ENCODE measurements at regions not wholly inside any gene's neighbourhood (a gene's known extent, or its start where the extent isn't known, plus 50 kb on each side); places are given as distances from the start of the nearest gene placed in this dataset.

- no peaks in the 10 kb centered on the region for H3K79me2 ChIP-seq (replicated peaks; ENCODE audit: insufficient read depth, low read length)
- H3K27ac ChIP-seq (ENCODE audit: low read length): no peak overlapping the region
- no peaks in the 10 kb centered on the region for H4K20me1 ChIP-seq (ENCODE audit: insufficient read depth)
- H3F3A ChIP-seq (ENCODE audit: insufficient read depth, low read length, poor library complexity, severe bottlenecking): no peaks in the 10 kb centered on the region
- H3K4me2 ChIP-seq (ENCODE audit: low read length): no peak overlapping the region
- no peak overlapping the region for H3K4me3 ChIP-seq (ENCODE audit: low read length)
- TF ChIP-seq EP300 (conservative IDR thresholded peaks at IDR 0.05; ENCODE audit: poor library complexity, severe bottlenecking) (no peak), MXI1 (conservative IDR thresholded peaks at IDR 0.05; ENCODE audit: poor library complexity, severe bottlenecking) (no peak), REST (IDR thresholded peaks at IDR 0.05; ENCODE audit: borderline replicate concordance) (no peak), RAD21 (conservative IDR thresholded peaks at IDR 0.05) (no peak), CTCF (IDR thresholded peaks at IDR 0.05; ENCODE audit: poor library complexity, severe bottlenecking) (no peak), POLR2AphosphoS5 (IDR thresholded peaks at IDR 0.05) (no peak), EZH2 (IDR thresholded peaks at IDR 0.05; ENCODE audit: borderline replicate concordance, insufficient read depth, low read length, poor library complexity, severe bottlenecking) (no peak), TAF1 (IDR thresholded peaks at IDR 0.05; ENCODE audit: low read depth) (no peak), SMC3 (conservative IDR thresholded peaks at IDR 0.05; ENCODE audit: poor library complexity) (no peak)
- no peak overlapping the region for H3K9ac ChIP-seq (ENCODE audit: low read length)
- H2AFZ ChIP-seq (ENCODE audit: low read depth, low read length): no peak overlapping the region
- H3K27me3 ChIP-seq (ENCODE audit: insufficient read depth, low read depth, low read length): no peaks in the 10 kb centered on the region
- no peaks in the 10 kb centered on the region for H3K36me3 ChIP-seq (ENCODE audit: insufficient read depth, low read length)
- no peaks in the 10 kb centered on the region for H3K9me2 ChIP-seq (ENCODE audit: insufficient read depth, low read length)
- H3K9me3 ChIP-seq (ENCODE audit: low read length): no peaks in the 10 kb centered on the region
These were observed 224.8 kb downstream of the ENC1 start for GRCh38 chr5:74415695-74416102.

- Histone ChIP-seq H3K9ac (ENCODE audit: low read length) (no peak overlapping the region), H3F3A (ENCODE audit: insufficient read depth, low read length, poor library complexity, severe bottlenecking) (no peaks in the 10 kb centered on the region), H3K9me2 (ENCODE audit: insufficient read depth, low read length) (no peaks in the 10 kb centered on the region), H3K27me3 (ENCODE audit: insufficient read depth, low read depth, low read length) (no peaks in the 10 kb centered on the region), H3K4me2 (ENCODE audit: low read length) (no peak overlapping the region), H3K27ac (ENCODE audit: low read length) (no peak overlapping the region), H3K9me3 (ENCODE audit: low read length) (no peaks in the 10 kb centered on the region), H3K79me2 (replicated peaks; ENCODE audit: insufficient read depth, low read length) (no peaks in the 10 kb centered on the region), H3K36me3 (ENCODE audit: insufficient read depth, low read length) (no peaks in the 10 kb centered on the region), H4K20me1 (ENCODE audit: insufficient read depth) (no peaks in the 10 kb centered on the region), H2AFZ (ENCODE audit: low read depth, low read length) (no peak overlapping the region), H3K4me3 (ENCODE audit: low read length) (no peak overlapping the region)
- no peak for TF ChIP-seq MXI1 (conservative IDR thresholded peaks at IDR 0.05; ENCODE audit: poor library complexity, severe bottlenecking)
- no peak for TF ChIP-seq SMC3 (conservative IDR thresholded peaks at IDR 0.05; ENCODE audit: poor library complexity)
- no peak for TF ChIP-seq POLR2AphosphoS5 (IDR thresholded peaks at IDR 0.05)
- TF ChIP-seq REST (IDR thresholded peaks at IDR 0.05; ENCODE audit: borderline replicate concordance): no peak
- no peak for TF ChIP-seq CTCF (IDR thresholded peaks at IDR 0.05; ENCODE audit: poor library complexity, severe bottlenecking)
- no peak for TF ChIP-seq TAF1 (IDR thresholded peaks at IDR 0.05; ENCODE audit: low read depth)
- TF ChIP-seq RAD21 (conservative IDR thresholded peaks at IDR 0.05): no peak
- TF ChIP-seq EZH2 (IDR thresholded peaks at IDR 0.05; ENCODE audit: borderline replicate concordance, insufficient read depth, low read length, poor library complexity, severe bottlenecking): no peak
- no peak for TF ChIP-seq EP300 (conservative IDR thresholded peaks at IDR 0.05; ENCODE audit: poor library complexity, severe bottlenecking)
These were observed 226.3 kb downstream of the ENC1 start for GRCh38 chr5:74414228-74414627.
